GM19455 (cell line): ENCODE measurements at regions not wholly inside any gene's neighbourhood (a gene's known extent, or its start where the extent isn't known, plus 50 kb on each side); places are given as distances from the start of the nearest gene placed in this dataset.
"Not testable (repeated sequence)": the region's sequence is repeated elsewhere in the genome, so short reads cannot be mapped to it uniquely, and the experiment has no call there.

ENCODE experiments used
- ATAC-seq: cut with Tn5 transposase; IDR thresholded peaks from one replicate; pipeline ENCODE4 v1.9.1; 2021; ENCODE audit not compliant: unreplicated experiment

GRCh38 chr5:126280846-126281245 lies 142.4 kb upstream of the GRAMD2B start:
- ATAC-seq: no peak

GRCh38 chr5:126284977-126285696 lies 138.1 kb upstream of the GRAMD2B start:
- ATAC-seq: no peak

- not testable (repeated sequence) for ATAC-seq
These were observed 127.1 kb upstream of the GRAMD2B start for GRCh38 chr5:126296121-126296520.

- ATAC-seq: no peak
These were observed 122.9 kb upstream of the GRAMD2B start for GRCh38 chr5:126300293-126300692.

GRCh38 chr5:126301056-126301455 lies 122.2 kb upstream of the GRAMD2B start:
- ATAC-seq: no peak

GRCh38 chr5:126309860-126310259 lies 113.3 kb upstream of the GRAMD2B start:
- ATAC-seq: no peak

- ATAC-seq: no peak
These were observed 111.4 kb upstream of the GRAMD2B start for GRCh38 chr5:126311766-126312165.

GRCh38 chr5:126315341-126315740 lies 107.9 kb upstream of the GRAMD2B start:
- no peak for ATAC-seq

GRCh38 chr5:126332326-126332725 lies 90.9 kb upstream of the GRAMD2B start:
- ATAC-seq: no peak

GRCh38 chr5:126334760-126335159 lies 88.4 kb upstream of the GRAMD2B start:
- no peak for ATAC-seq

GRCh38 chr5:126335886-126336285 lies 87.3 kb upstream of the GRAMD2B start:
- ATAC-seq: no peak

- ATAC-seq: no peak
These were observed 84.6 kb upstream of the GRAMD2B start for GRCh38 chr5:126338635-126339034.

GRCh38 chr5:126339215-126339805 lies 83.9 kb upstream of the GRAMD2B start:
- no peak for ATAC-seq

- ATAC-seq: no peak
These were observed 81.1 kb upstream of the GRAMD2B start for GRCh38 chr5:126341906-126342630.

- ATAC-seq: no peak
These were observed 74.2 kb upstream of the GRAMD2B start for GRCh38 chr5:126348855-126349635.

GRCh38 chr5:126351153-126351552 lies 72.1 kb upstream of the GRAMD2B start:
- no peak for ATAC-seq

GRCh38 chr5:126354012-126354857 lies 69.0 kb upstream of the GRAMD2B start:
- no peak for ATAC-seq

GRCh38 chr5:126354858-126355731 lies 68.1 kb upstream of the GRAMD2B start:
- ATAC-seq: no peak

- ATAC-seq: no peak
These were observed 67.3 kb upstream of the GRAMD2B start for GRCh38 chr5:126355940-126356339.
